Lower leg skin (tissue), 3 donors: ENCODE measurements at regions not wholly inside any gene's neighbourhood (a gene's known extent, or its start where the extent isn't known, plus 50 kb on each side); places are given as distances from the start of the nearest gene placed in this dataset.

Experiments
- POLR2A ChIP-seq, 2 donors: fragments of 450-650 bp; IDR thresholded peaks; one replicate each; pipeline ENCODE4 v1.6.1; 2016 to 2017; ENCODE audit warnings: antibody characterized with exemption in 2 of 2, mild to moderate bottlenecking in 1 of 2, moderate library complexity in 1 of 2
- TF ChIP-seq, protein P1 (sequence below), 3 donors: fragments of 450-650 bp; IDR thresholded peaks; one replicate each; pipeline ENCODE4 v1.5.1; 2016; ENCODE audit warnings: antibody characterized with exemption in 3 of 3, mild to moderate bottlenecking in 3 of 3, moderate library complexity in 2 of 3

DNA sequence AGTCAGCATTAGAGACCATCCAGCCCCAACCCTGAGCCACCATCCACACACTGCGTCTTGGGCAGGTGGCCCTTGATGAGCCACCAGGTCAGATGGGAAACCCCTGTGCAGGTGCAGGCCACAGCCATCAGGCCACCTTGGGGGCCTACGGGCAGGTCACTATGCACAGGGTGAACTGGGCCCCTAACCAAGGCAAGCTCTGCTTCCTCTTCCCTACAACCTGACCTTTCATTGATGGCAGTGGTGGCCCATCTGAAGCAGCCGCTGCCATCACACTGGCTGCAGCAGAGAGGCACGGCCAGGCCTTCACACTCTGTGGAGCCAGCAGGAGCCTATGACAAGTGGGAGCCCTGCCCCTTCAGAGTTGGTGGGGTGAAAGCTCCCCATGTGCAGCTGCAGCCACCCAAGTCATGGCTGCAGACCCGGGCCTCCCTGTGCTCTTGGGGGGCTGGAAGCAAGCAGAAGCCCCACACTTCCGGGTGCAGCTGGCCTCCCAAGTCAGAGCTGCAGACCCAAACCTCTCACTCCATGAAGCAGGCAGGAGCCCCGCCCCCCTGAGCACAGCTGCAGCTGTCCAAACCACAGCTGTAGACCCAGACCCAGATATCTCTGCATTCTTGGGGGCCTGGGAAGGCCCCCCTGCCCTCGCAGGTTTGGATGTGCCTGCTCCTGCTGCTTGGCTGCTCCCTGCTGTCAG is 681.5 kb downstream of the MATN1 start:
- TF ChIP-seq, protein P1, sequence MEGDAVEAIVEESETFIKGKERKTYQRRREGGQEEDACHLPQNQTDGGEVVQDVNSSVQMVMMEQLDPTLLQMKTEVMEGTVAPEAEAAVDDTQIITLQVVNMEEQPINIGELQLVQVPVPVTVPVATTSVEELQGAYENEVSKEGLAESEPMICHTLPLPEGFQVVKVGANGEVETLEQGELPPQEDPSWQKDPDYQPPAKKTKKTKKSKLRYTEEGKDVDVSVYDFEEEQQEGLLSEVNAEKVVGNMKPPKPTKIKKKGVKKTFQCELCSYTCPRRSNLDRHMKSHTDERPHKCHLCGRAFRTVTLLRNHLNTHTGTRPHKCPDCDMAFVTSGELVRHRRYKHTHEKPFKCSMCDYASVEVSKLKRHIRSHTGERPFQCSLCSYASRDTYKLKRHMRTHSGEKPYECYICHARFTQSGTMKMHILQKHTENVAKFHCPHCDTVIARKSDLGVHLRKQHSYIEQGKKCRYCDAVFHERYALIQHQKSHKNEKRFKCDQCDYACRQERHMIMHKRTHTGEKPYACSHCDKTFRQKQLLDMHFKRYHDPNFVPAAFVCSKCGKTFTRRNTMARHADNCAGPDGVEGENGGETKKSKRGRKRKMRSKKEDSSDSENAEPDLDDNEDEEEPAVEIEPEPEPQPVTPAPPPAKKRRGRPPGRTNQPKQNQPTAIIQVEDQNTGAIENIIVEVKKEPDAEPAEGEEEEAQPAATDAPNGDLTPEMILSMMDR (IDR thresholded peaks at IDR 0.05), result no peak
- no peak for TF ChIP-seq POLR2A (IDR thresholded peaks at IDR 0.05)
